ENCODE measurements at regions not wholly inside any gene's neighbourhood (a gene's known extent, or its start where the extent isn't known, plus 50 kb on each side); places are given as distances from the start of the nearest gene placed in this dataset.
"Not testable (repeated sequence)": the region's sequence is repeated elsewhere in the genome, so short reads cannot be mapped to it uniquely, and the experiment has no call there.

DNA sequence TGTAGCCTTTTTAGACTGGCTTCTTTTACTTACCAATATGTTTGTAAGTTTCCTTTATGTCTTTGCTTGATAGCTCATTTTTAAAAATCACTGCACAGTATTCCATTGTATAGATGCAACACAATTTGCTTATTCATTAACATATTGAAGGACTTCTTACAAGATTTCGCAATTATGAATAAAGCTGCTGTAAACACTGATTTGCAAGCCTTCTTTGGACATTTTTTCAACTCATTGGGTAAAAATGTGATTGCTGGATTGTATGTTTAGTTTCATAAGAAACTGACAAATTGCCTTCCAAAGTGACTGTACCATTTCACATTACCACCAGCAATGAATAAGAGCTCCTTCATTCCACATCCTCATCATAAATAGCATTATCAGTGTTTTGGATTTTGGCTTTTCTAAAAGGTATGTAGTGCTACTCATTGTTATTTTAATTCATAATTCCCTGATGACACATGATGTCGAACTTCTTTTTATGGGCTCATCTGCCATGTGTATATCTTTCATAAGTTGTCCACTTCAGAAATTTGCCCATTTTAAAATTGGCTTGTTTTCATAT, 80.7 kb downstream of the TFAP2B start:
- no peak overlapping the region for H3K27ac Mint-ChIP-seq
- H3K4me3 Mint-ChIP-seq: no peak overlapping the region
- peaks cover 11% of the 10 kb centered on the region for H3K9me3 Mint-ChIP-seq (ENCODE audit: low read depth)
- H3K4me1 Mint-ChIP-seq (ENCODE audit: low read depth): no peaks in the 10 kb centered on the region
- no peaks in the 10 kb centered on the region for H3K36me3 Mint-ChIP-seq
- no peaks in the 10 kb centered on the region for H3K27me3 Mint-ChIP-seq

DNA sequence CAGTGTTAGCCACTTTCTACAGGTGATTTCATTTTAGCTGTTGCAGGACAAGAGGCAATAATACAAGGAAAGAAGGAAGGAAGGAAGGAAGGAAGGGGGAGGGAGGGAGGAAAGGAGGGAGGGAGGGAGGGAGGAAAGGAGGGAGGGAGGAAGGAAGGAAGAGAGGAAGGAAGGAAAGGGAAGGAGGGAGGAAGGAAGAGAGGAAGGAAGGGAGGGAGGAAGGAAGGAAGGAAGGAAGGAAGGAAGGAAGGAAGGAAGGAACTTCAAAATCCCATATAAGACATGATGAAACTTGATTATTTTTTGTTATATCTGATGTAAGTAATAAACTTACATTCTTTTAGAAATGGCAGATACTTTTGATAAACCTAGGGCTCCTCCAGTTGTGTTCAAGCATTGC, 83.6 kb downstream of the TFAP2B start:
- Mint-ChIP-seq H3K4me3 (no peak overlapping the region), H3K27ac (no peak overlapping the region), H3K4me1 (ENCODE audit: low read depth) (no peaks in the 10 kb centered on the region), H3K36me3 (no peaks in the 10 kb centered on the region), H3K27me3 (no peaks in the 10 kb centered on the region), H3K9me3 (ENCODE audit: low read depth) (peaks cover 6% of the 10 kb centered on the region)

DNA sequence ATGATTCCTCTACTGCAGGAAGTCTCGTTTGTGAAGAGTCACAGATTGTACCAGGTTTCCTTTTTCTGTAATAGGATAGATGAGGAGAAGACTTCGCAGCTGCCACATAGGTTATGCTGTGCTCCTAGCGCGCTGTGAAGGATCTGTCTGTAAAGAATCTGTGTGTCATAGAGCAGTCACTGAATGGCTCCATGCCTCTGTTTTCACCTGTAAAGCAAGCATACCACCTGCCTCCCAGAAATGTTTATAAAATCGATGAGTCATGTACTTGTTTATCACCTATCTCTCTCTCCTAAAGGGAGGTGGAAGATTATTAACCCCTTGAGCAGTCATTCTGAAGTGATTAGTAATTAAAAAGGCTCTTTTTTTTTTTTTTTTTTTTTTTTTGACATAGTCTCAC, 86.6 kb downstream of the TFAP2B start:
- Mint-ChIP-seq H3K4me1 (ENCODE audit: low read depth) (no peaks in the 10 kb centered on the region), H3K36me3 (no peaks in the 10 kb centered on the region), H3K9me3 (ENCODE audit: low read depth) (peaks cover 6% of the 10 kb centered on the region), H3K4me3 (no peak overlapping the region), H3K27me3 (no peaks in the 10 kb centered on the region), H3K27ac (no peak overlapping the region)

DNA sequence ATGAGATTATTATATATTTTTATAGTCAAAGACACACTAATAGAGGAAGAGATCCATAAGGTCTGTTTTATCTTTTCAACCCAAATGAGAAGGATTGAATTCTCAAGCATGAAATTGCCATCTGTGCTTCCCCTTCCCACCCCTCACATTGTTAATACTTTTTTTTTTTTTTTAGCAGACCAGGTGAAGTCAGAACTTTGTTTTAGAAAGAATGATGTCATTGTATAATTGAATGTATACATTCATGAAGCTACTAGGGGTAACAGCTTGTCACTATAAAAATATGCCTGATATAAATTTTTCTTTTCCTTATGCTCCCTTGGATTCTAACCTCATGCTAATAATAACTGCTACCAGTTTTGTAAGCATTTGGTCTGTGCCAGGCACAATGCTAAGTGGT, 88.9 kb downstream of the TFAP2B start:
- Mint-ChIP-seq H3K36me3 (no peaks in the 10 kb centered on the region), H3K4me3 (no peak overlapping the region), H3K9me3 (ENCODE audit: low read depth) (peaks cover 6% of the 10 kb centered on the region), H3K27me3 (no peaks in the 10 kb centered on the region), H3K4me1 (ENCODE audit: low read depth) (no peaks in the 10 kb centered on the region), H3K27ac (no peak overlapping the region)

DNA sequence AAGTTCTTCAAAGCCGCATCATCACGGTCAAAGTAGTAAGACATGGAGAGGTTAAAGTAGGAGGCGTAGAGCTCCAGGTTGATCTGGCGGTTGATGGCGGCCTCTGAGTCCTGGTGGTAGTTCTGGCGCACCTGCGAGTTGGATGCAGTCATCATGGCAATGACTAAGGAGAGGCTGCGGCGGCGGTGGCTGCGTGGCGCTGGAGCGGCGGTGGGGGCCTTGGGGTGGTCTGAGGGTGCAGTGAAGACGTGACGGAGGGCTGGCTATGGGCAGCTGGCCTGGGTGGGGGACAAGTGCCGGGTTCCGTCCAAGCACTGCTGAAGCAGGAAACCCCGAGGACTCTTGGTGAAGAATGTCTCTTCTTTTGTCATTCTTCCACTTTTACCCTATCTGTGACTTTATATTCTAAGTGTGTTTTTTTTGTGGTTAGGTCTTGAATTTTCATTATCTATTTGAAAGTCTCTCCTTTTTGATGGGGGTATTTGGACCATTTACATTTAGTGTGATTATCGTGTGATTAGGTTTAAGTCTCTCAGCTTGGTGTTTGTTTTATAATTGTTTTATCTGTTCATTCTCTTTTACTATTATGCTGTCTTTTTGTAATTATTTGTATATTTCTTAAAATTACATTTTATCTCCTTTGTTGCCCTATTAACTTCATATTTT, 94.6 kb downstream of the TFAP2B start:
- Mint-ChIP-seq H3K27me3 (no peaks in the 10 kb centered on the region), H3K4me3 (no peak overlapping the region), H3K36me3 (no peaks in the 10 kb centered on the region), H3K9me3 (ENCODE audit: low read depth) (peaks cover 9% of the 10 kb centered on the region), H3K4me1 (ENCODE audit: low read depth) (no peaks in the 10 kb centered on the region), H3K27ac (no peak overlapping the region)

DNA sequence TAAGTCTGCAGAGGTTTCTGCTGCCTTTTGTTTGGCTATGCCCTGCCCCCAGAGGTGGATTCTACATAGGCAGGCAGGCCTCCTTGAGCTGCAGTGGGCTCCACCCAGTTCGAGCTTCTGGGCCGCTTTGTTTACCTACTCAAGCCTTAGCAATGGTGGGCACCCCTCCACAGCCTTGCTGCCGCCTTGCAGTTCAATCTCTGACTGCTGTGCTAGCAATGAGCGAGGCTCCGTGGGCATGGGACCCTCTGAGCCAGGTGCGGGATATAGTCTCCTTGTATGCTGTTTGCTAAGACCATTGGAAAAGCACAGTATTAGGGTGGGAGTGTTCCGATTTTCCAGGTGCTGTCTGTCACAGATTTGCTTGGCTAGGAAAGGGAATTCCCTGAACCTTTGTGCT, 102.7 kb downstream of the TFAP2B start:
- H3K4me1 Mint-ChIP-seq (ENCODE audit: low read depth); H3K36me3 Mint-ChIP-seq; H3K4me3 Mint-ChIP-seq; H3K27me3 Mint-ChIP-seq; H3K27ac Mint-ChIP-seq: not testable (repeated sequence)
- peaks cover 10% of the 10 kb centered on the region for H3K9me3 Mint-ChIP-seq (ENCODE audit: low read depth)

DNA sequence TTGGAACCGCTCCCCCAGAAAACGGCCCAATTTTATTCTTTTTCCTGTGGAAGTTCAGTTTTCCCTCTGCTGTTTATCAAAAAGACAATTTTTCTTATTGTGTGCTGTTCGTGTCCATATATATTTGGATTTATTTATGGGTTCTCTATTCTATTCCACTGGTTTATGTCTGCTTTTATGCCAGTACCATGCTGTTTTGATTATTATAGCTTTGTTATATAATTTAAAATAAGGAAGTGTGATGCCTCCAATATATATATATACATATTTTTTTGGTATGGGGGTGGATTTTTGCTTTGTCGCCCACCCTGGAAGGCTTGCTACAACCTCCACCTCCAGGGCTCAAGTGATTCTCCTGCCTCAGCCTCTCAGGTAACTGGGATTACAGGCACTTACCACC, 103.3 kb downstream of the TFAP2B start:
- H3K36me3 Mint-ChIP-seq: peaks cover 3% of the 10 kb centered on the region
- peaks cover 10% of the 10 kb centered on the region for H3K9me3 Mint-ChIP-seq (ENCODE audit: low read depth)
- H3K4me3 Mint-ChIP-seq: no peak overlapping the region
- H3K27ac Mint-ChIP-seq: no peak overlapping the region
- no peaks in the 10 kb centered on the region for H3K4me1 Mint-ChIP-seq (ENCODE audit: low read depth)
- no peaks in the 10 kb centered on the region for H3K27me3 Mint-ChIP-seq

DNA sequence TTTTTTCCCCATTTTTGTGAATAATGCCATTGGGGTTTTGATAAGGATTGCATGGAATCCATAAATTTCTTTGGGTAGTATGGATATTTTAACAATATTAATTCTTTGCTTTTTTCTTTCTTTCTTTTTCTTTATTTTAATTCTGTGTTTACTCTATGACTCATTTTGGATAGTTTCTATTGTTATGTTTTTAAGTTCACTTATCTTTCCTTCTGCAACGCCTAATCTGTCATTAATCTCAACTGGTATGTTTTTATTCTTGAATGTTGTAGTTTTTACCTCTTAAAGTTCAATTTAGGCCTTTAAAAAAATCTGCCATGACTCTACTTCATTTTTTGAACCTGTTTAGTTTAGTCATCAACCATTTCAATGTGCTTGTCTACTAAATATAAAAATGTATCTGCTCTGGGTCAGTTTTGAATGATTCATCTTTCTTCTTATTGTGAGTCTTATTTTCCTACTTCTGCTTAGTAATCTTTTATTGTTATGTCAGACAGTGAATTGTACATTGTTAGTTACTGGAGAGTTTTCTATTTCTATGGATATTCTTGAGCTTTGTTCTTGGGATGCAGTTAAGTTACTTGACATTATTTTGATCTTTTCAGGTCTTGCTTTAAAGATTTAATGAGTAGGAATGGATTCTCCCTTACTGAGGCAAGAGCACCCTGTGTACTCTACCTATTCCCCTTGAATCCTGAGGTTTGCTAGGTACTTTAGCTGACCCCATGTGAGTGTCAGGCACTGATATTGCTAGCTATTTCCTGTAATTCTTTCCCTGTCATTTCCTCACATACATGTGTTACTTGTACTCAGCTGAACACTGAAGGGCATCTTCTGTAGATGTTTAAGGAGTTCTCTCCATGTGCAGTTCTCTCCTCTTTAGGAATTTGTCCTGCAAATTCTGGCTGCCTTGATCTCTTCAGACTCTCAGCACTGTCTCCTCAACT, 104.2 kb downstream of the TFAP2B start:
- Mint-ChIP-seq H3K4me1 (ENCODE audit: low read depth) (no peaks in the 10 kb centered on the region), H3K27me3 (no peaks in the 10 kb centered on the region), H3K36me3 (peaks cover 3% of the 10 kb centered on the region), H3K4me3 (no peak overlapping the region), H3K9me3 (ENCODE audit: low read depth) (peaks cover 10% of the 10 kb centered on the region), H3K27ac (no peak overlapping the region)

DNA sequence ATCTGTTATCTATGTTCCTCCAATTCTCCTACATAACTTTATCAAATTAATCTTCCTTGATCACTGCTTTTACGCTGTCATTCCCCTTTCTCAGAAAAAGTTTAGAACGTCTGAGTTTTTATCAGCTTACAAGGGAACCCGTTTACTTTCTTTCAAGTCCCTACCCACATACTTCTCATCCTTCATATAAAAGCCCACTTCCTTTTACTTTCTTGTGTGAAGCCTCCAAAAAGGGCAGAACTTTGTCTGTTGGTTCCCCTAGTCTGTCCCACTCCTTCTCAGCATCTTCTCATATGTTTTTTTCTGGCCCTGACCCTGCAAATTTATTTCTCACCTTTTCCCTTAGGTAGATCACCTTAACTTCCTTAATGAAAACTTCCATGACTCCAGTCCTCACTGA, 106.1 kb downstream of the TFAP2B start:
- Mint-ChIP-seq H3K27ac (no peak overlapping the region), H3K4me3 (no peak overlapping the region), H3K36me3 (peaks cover 3% of the 10 kb centered on the region), H3K9me3 (ENCODE audit: low read depth) (peaks cover 10% of the 10 kb centered on the region), H3K27me3 (no peaks in the 10 kb centered on the region), H3K4me1 (ENCODE audit: low read depth) (no peaks in the 10 kb centered on the region)

DNA sequence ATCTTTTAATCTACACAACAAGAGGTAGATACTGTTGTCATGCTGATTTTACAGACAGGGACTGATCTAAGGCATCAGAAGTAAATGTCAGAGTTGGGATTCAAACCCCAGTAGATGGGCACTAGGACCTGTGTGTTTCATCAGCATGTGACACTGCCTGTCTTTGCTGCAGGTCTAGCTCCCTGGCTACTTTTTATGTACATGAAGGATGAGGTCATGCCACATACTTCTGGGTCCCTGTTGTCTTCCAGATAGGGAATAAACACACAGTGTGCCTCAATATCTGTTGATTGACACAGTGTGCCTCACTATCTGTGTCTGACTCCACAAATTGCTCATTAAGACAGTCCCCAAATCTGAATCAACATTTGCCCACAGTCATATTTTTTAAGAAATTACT, 106.9 kb downstream of the TFAP2B start:
- Mint-ChIP-seq H3K27ac (no peak overlapping the region), H3K4me3 (no peak overlapping the region), H3K27me3 (no peaks in the 10 kb centered on the region), H3K9me3 (ENCODE audit: low read depth) (peaks cover 10% of the 10 kb centered on the region), H3K36me3 (peaks cover 3% of the 10 kb centered on the region), H3K4me1 (ENCODE audit: low read depth) (no peaks in the 10 kb centered on the region)

DNA sequence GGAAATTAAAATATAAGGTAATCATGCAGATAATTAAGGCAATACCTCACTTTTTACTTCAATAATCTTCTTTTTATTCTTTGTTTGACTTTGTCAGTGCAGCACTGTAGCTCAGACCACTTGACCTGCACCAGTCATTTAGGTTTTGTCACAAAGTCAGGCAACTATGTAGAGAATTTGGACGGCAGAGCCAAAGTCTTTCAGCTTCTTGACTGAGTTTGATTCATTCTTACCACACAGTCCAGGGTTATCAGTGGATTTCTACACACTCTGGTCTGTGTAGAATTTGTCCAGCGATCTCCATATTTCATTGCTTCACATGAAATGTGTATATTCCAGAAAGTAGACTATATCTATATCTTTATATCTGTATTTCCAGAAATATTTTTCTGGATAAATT, 107.3 kb downstream of the TFAP2B start:
- Mint-ChIP-seq H3K9me3 (ENCODE audit: low read depth) (peaks cover 10% of the 10 kb centered on the region), H3K36me3 (peaks cover 3% of the 10 kb centered on the region), H3K27me3 (no peaks in the 10 kb centered on the region), H3K4me3 (no peak overlapping the region), H3K27ac (no peak overlapping the region), H3K4me1 (ENCODE audit: low read depth) (no peaks in the 10 kb centered on the region)

DNA sequence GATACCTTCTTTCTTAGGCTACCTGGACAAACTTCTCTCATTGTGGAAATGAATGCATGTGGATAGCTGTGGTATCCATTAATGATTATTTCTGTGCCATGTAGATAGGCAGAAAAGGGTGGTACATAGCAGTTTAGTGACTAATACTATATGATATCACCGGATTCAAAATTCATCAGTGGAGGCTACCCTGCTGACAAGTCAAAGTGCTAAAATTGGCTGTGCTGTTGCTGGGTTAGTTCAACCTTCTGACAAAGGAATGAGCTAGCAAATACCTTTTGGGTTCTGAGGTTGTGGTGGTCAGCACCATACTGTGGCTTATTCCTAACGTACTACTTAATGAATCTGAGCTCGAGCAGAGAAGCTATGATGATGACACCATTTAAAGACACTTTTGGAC, 109.1 kb downstream of the TFAP2B start:
- Mint-ChIP-seq H3K4me1 (ENCODE audit: low read depth) (no peaks in the 10 kb centered on the region), H3K9me3 (ENCODE audit: low read depth) (peaks cover 4% of the 10 kb centered on the region), H3K36me3 (peaks cover under 1% of the 10 kb centered on the region), H3K27me3 (no peaks in the 10 kb centered on the region), H3K4me3 (no peak overlapping the region), H3K27ac (no peak overlapping the region)

DNA sequence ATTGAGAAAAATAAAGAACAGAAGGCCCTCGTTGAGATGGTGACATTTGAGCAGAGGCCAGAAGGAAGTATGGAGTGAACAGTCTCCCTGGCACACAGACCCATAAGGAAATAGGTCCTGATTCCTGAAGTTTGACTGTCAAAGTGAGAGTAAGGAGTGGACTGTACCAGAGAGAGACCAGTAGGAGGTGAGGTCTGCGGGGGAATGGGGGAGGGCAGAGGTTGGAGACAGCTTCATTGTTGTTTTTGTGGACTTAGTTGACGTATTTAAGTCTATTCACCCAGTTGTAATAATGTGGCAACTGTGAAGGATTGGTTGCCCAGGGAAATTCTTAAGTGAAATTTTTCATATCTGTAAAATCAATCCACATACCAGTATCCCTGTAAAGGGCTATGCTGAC, 110.7 kb downstream of the TFAP2B start:
- no peak overlapping the region for H3K27ac Mint-ChIP-seq
- no peaks in the 10 kb centered on the region for H3K9me3 Mint-ChIP-seq (ENCODE audit: low read depth)
- no peaks in the 10 kb centered on the region for H3K4me1 Mint-ChIP-seq (ENCODE audit: low read depth)
- H3K36me3 Mint-ChIP-seq: no peaks in the 10 kb centered on the region
- H3K4me3 Mint-ChIP-seq: no peak overlapping the region
- peaks cover under 1% of the 10 kb centered on the region for H3K27me3 Mint-ChIP-seq

DNA sequence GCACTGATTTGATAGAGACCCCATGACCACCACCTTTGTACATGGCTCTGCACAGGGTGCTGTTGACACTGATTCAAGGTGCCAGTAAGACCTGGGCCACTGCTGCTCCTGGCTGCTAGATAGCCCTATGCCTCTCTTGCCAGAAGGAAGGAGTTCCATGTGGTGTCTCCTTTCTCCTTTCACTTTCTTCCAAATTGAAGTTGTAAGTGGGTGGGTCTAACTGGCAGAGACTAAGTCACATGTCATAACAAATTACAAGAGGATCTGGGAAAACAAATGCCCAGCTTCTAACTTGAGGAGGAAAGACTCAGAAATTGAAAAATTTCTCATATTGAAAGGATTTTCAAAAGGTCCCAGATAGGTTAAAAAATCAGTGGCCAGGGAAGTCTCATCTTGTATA, 116.8 kb downstream of the TFAP2B start:
- Mint-ChIP-seq H3K27ac (no peak overlapping the region), H3K36me3 (no peaks in the 10 kb centered on the region), H3K27me3 (peaks cover 2% of the 10 kb centered on the region), H3K9me3 (ENCODE audit: low read depth) (peaks cover 4% of the 10 kb centered on the region), H3K4me3 (no peak overlapping the region), H3K4me1 (ENCODE audit: low read depth) (no peaks in the 10 kb centered on the region)

DNA sequence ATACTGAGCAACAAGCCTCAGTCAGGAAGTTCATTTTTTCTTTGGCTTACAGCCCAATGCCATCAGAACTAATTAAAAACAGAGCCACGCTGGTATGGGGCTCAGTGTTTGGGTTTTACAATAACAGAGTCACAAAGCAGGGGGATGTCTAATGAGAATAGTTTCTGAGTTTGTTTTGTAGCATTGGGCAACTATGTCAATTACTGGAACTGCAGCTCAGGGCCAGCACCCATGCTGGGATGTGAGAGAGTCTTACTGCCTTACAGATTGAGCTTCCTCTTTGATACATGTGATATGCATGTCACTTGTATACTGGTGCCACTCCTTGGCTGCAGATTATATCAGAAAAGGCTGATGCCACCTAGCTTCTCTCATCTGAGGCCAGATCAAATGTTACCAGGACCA, 117.6 kb downstream of the TFAP2B start:
- Mint-ChIP-seq H3K9me3 (ENCODE audit: low read depth) (peaks cover 4% of the 10 kb centered on the region), H3K4me3 (no peak overlapping the region), H3K27ac (no peak overlapping the region), H3K27me3 (peaks cover 2% of the 10 kb centered on the region), H3K36me3 (no peaks in the 10 kb centered on the region), H3K4me1 (ENCODE audit: low read depth) (no peaks in the 10 kb centered on the region)

All from activated naive CD8-positive, alpha-beta T cell (primary cell).